ENCODE measurements at regions not wholly inside any gene's neighbourhood (a gene's known extent, or its start where the extent isn't known, plus 50 kb on each side); places are given as distances from the start of the nearest gene placed in this dataset.
"Not testable (repeated sequence)": the region's sequence is repeated elsewhere in the genome, so short reads cannot be mapped to it uniquely, and the experiment has no call there.

GRCh38 chr4:31022702-31023101 is 302.5 kb downstream of the PCDH7 start:
- no peak for DNase-seq

GRCh38 chr4:31023109-31023508 is 302.9 kb downstream of the PCDH7 start:
- DNase-seq: no peak

- no peak for DNase-seq
Observed at GRCh38 chr4:31023742-31024141, 303.6 kb downstream of the PCDH7 start.

GRCh38 chr4:31024781-31025180 is 304.6 kb downstream of the PCDH7 start:
- not testable (repeated sequence) for DNase-seq

- no peak for DNase-seq
Observed at GRCh38 chr4:31026256-31026655, 306.1 kb downstream of the PCDH7 start.

GRCh38 chr4:31034550-31034949 is 314.4 kb downstream of the PCDH7 start:
- no peak for DNase-seq

GRCh38 chr4:31035761-31036160 is 315.6 kb downstream of the PCDH7 start:
- DNase-seq: no peak

- DNase-seq: no peak
Observed at GRCh38 chr4:31037703-31038102, 317.5 kb downstream of the PCDH7 start.

GRCh38 chr4:31039382-31039781 is 319.2 kb downstream of the PCDH7 start:
- DNase-seq: no peak

GRCh38 chr4:31040106-31040505 is 319.9 kb downstream of the PCDH7 start:
- no peak for DNase-seq

- DNase-seq: no peak
Observed at GRCh38 chr4:31041385-31041784, 321.2 kb downstream of the PCDH7 start.

GRCh38 chr4:31041853-31042252 is 321.7 kb downstream of the PCDH7 start:
- DNase-seq: no peak

- no peak for DNase-seq
Observed at GRCh38 chr4:31043382-31044062, 323.4 kb downstream of the PCDH7 start.

- no peak for DNase-seq
Observed at GRCh38 chr4:31045151-31045550, 325.0 kb downstream of the PCDH7 start.

GRCh38 chr4:31045724-31046318 is 325.7 kb downstream of the PCDH7 start:
- DNase-seq: peak; percentile 32

- DNase-seq: no peak
Observed at GRCh38 chr4:31051151-31051550, 331.0 kb downstream of the PCDH7 start.

GRCh38 chr4:31051565-31051964 is 331.4 kb downstream of the PCDH7 start:
- no peak for DNase-seq

GRCh38 chr4:31052519-31052918 is 332.4 kb downstream of the PCDH7 start:
- no peak for DNase-seq

GRCh38 chr4:31053451-31053850 is 333.3 kb downstream of the PCDH7 start:
- DNase-seq: no peak

GRCh38 chr4:31054295-31054694 is 334.1 kb downstream of the PCDH7 start:
- DNase-seq: no peak

GRCh38 chr4:31058656-31059055 is 338.5 kb downstream of the PCDH7 start:
- no peak for DNase-seq

- no peak for DNase-seq
Observed at GRCh38 chr4:31059753-31060522, 339.8 kb downstream of the PCDH7 start.

GRCh38 chr4:31065086-31065485 is 344.9 kb downstream of the PCDH7 start:
- DNase-seq: no peak
